GM12875 (cell line): ENCODE measurements at regions not wholly inside any gene's neighbourhood (a gene's known extent, or its start where the extent isn't known, plus 50 kb on each side); places are given as distances from the start of the nearest gene placed in this dataset.

ENCODE experiments used
- H3K4me3 ChIP-seq: one replicate; pipeline ENCODE4 v1.5.1; 2011; ENCODE audit warnings: low read depth, low read length, control low read depth
- CTCF ChIP-seq: IDR thresholded peaks from 2 replicates; pipeline ENCODE4 v1.5.1; 2011; ENCODE audit warnings: low read depth, mild to moderate bottlenecking, control low read depth, inconsistent platforms, low read length, moderate library complexity, borderline replicate concordance; ENCODE audit not compliant: insufficient read depth

- TF ChIP-seq CTCF: no peak
- H3K4me3 ChIP-seq: no peak overlapping the region
These were observed 210.6 kb upstream of the RREB1 start for GRCh38 chr6:6897140-6897539.

GRCh38 chr6:6900569-6901204 lies 207.1 kb upstream of the RREB1 start:
- no peak overlapping the region for H3K4me3 ChIP-seq
- TF ChIP-seq CTCF: no peak

- no peak overlapping the region for H3K4me3 ChIP-seq
- TF ChIP-seq CTCF: no peak
These were observed 206.5 kb upstream of the RREB1 start for GRCh38 chr6:6901205-6901719.

GRCh38 chr6:6901945-6902344 lies 205.8 kb upstream of the RREB1 start:
- no peak for TF ChIP-seq CTCF
- H3K4me3 ChIP-seq: no peak overlapping the region

GRCh38 chr6:6905961-6906518 lies 201.7 kb upstream of the RREB1 start:
- H3K4me3 ChIP-seq: no peak overlapping the region
- no peak for TF ChIP-seq CTCF

- TF ChIP-seq CTCF: no peak
These were observed 201.1 kb upstream of the RREB1 start for GRCh38 chr6:6906570-6907213.

GRCh38 chr6:6907286-6907685 lies 200.5 kb upstream of the RREB1 start:
- no peak for TF ChIP-seq CTCF
- H3K4me3 ChIP-seq: no peak overlapping the region

More at GRCh38 chr6:6906570-6907213, 201.1 kb upstream of the RREB1 start:
- H3K4me3 ChIP-seq: no peak overlapping the region
